GM12891 (cell line): ENCODE measurements at regions not wholly inside any gene's neighbourhood (a gene's known extent, or its start where the extent isn't known, plus 50 kb on each side); places are given as distances from the start of the nearest gene placed in this dataset.

Experiments used
- DNase-seq: peaks from one replicate; pipeline ENCODE4 v3.0.0; 2011; ENCODE audit warnings: low spot score; ENCODE audit not compliant: insufficient read length
- FAIRE-seq: peaks from 2 replicates; lab custom pipeline; 2011; peaks lifted over from hg19 to GRCh38; lab: Jason Lieb, UNC
- PAX5 ChIP-seq: IDR thresholded peaks from 2 replicates; pipeline ENCODE4 v1.6.1; 2011; ENCODE audit warnings: low read length, moderate library complexity, mild to moderate bottlenecking; ENCODE audit not compliant: insufficient read depth, severe bottlenecking
- POLR2A ChIP-seq: IDR thresholded peaks from 2 replicates; pipeline ENCODE4 v1.6.1; 2011; ENCODE audit warnings: low read depth, low read length, control low read depth
- POLR2AphosphoS5 ChIP-seq: IDR thresholded peaks from 2 replicates; pipeline ENCODE4 v1.6.1; 2011; ENCODE audit warnings: low read depth, low read length, control low read depth
- POU2F2 ChIP-seq: IDR thresholded peaks from 2 replicates; pipeline ENCODE4 v1.6.1; 2011; ENCODE audit warnings: low read depth, mild to moderate bottlenecking, control low read depth, low read length, moderate library complexity
- SPI1 ChIP-seq: IDR thresholded peaks from 2 replicates; pipeline ENCODE4 v1.6.1; 2011; ENCODE audit warnings: low read depth, low read length, control low read depth
- TAF1 ChIP-seq: IDR thresholded peaks from 2 replicates; pipeline ENCODE4 v1.6.1; 2011; ENCODE audit warnings: low read depth, low read length, control low read depth

- DNase-seq (no peak), FAIRE-seq (no peak)
- TF ChIP-seq POLR2A = no peak
- TF ChIP-seq TAF1 = no peak
- TF ChIP-seq POU2F2 = no peak
- TF ChIP-seq POLR2AphosphoS5 = no peak
- no peak for TF ChIP-seq SPI1
- no peak for TF ChIP-seq PAX5
These were observed 109.4 kb downstream of the RGS2 start for GRCh38 chr1:192918259-192918658.

- TF ChIP-seq POU2F2 = no peak
- TF ChIP-seq POLR2AphosphoS5 = no peak
- TF ChIP-seq TAF1 = no peak
- no peak for TF ChIP-seq POLR2A
- no peak for TF ChIP-seq SPI1
- TF ChIP-seq PAX5 = no peak
- no peak for FAIRE-seq
- DNase-seq = no peak
These were observed 111.6 kb downstream of the RGS2 start for GRCh38 chr1:192920412-192920811.

GRCh38 chr1:192925609-192926008, 116.8 kb downstream of the RGS2 start:
- FAIRE-seq = no peak
- TF ChIP-seq SPI1 = no peak
- TF ChIP-seq POLR2AphosphoS5 = no peak
- TF ChIP-seq POLR2A = no peak
- no peak for TF ChIP-seq POU2F2
- no peak for TF ChIP-seq TAF1
- no peak for TF ChIP-seq PAX5
- no peak for DNase-seq

GRCh38 chr1:192926736-192927135, 117.9 kb downstream of the RGS2 start:
- DNase-seq (no peak), FAIRE-seq (no peak)
- TF ChIP-seq PAX5 = no peak
- TF ChIP-seq POLR2AphosphoS5 = no peak
- TF ChIP-seq SPI1 = no peak
- no peak for TF ChIP-seq TAF1
- no peak for TF ChIP-seq POU2F2
- TF ChIP-seq POLR2A = no peak

- FAIRE-seq (no peak), DNase-seq (no peak)
- TF ChIP-seq POLR2AphosphoS5 = no peak
- no peak for TF ChIP-seq SPI1
- TF ChIP-seq POU2F2 = no peak
- TF ChIP-seq POLR2A = no peak
- no peak for TF ChIP-seq PAX5
- TF ChIP-seq TAF1 = no peak
These were observed 118.7 kb downstream of the RGS2 start for GRCh38 chr1:192927496-192927895.

- TF ChIP-seq SPI1 = no peak
- TF ChIP-seq PAX5 = no peak
- TF ChIP-seq POU2F2 = no peak
- TF ChIP-seq TAF1 = no peak
- TF ChIP-seq POLR2AphosphoS5 = no peak
- no peak for TF ChIP-seq POLR2A
- DNase-seq = no peak
- FAIRE-seq = no peak
These were observed 120.8 kb downstream of the RGS2 start for GRCh38 chr1:192929597-192929996.

- no peak for FAIRE-seq
- TF ChIP-seq TAF1 (no peak), POLR2AphosphoS5 (no peak), POU2F2 (no peak), POLR2A (no peak), PAX5 (no peak), SPI1 (no peak)
- DNase-seq = no peak
These were observed 124.9 kb downstream of the RGS2 start for GRCh38 chr1:192933744-192934143.

GRCh38 chr1:192936313-192937018, 122.7 kb downstream of the UCHL5 start:
- TF ChIP-seq SPI1 (0 out of 2 replicates have a peak, but pooled peaks have one; percentile 39), POLR2AphosphoS5 (no peak)
- no peak for FAIRE-seq
- DNase-seq = no peak

- no peak for FAIRE-seq
These were observed 122.0 kb downstream of the UCHL5 start for GRCh38 chr1:192937128-192937527.

More at GRCh38 chr1:192937128-192937527, 122.0 kb downstream of the UCHL5 start:
- DNase-seq = no peak
- TF ChIP-seq POLR2A (no peak), POLR2AphosphoS5 (no peak), PAX5 (no peak), SPI1 (no peak), POU2F2 (no peak), TAF1 (no peak)
